Activated T-helper 1 cell treated with anti-CD3 and anti-CD28 coated beads, Interleukin-12 subunit alpha, Interleukin-12 subunit beta, Interleukin-2, Interleukin-4 antibody, amounts not matched to agents 30 ng/mL and 10 ng/mL and 1 ng/mL, durations not matched to agents 14 hours and 24 hours and 36 hours (primary cell): ENCODE measurements at regions not wholly inside any gene's neighbourhood (a gene's known extent, or its start where the extent isn't known, plus 50 kb on each side); places are given as distances from the start of the nearest gene placed in this dataset.

Source experiments
- DNase-seq: peaks from one replicate; pipeline ENCODE4 v3.0.0; 2021; ENCODE audit warnings: low spot score
- H3K27ac Mint-ChIP-seq: one replicate; pipeline ENCODE4 v1.8.0; 2021; ENCODE audit warnings: mild to moderate bottlenecking, mixed read lengths
- H3K27me3 Mint-ChIP-seq: one replicate; pipeline ENCODE4 v1.8.0; 2022; ENCODE audit warnings: mild to moderate bottlenecking, moderate library complexity, mixed read lengths; ENCODE audit not compliant: insufficient read depth
- H3K36me3 Mint-ChIP-seq: one replicate; pipeline ENCODE4 v1.8.0; 2021; ENCODE audit warnings: low read depth, mixed read lengths
- H3K4me1 Mint-ChIP-seq: one replicate; pipeline ENCODE4 v1.8.0; 2021; ENCODE audit warnings: low read depth, mixed read lengths
- H3K4me3 Mint-ChIP-seq: one replicate; pipeline ENCODE4 v1.8.0; 2021; ENCODE audit warnings: mild to moderate bottlenecking, moderate library complexity, mixed read lengths
- H3K9me3 Mint-ChIP-seq: one replicate; pipeline ENCODE4 v1.8.0; 2021; ENCODE audit warnings: mixed read lengths
- intact Hi-C: fragments of 100-400 bp; cut with micrococcal nuclease; formaldehyde crosslinking; loops from one replicate; pipeline ENCODE4 v1.15.1; 2024

DNA sequence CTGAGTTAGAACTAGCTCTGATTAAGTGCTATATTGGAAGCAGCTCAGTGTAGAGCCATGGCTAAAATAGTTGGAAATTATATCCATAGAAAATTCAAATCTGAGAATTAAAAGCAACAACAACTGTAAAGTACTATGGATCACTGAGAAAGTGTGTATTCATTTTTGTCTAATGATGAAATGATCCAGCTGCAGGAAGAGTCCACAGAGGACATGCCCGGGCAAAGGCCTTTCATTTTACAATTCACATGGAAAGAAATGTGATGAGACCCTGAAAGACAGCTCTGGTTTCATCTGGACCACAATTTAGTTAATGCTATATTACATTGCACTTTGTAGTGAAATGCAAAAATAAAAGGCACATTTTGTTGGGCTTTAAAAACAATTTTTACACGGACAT lies 196.8 kb upstream of the FAT1 start:
- H3K27ac Mint-ChIP-seq, result no peak overlapping the region
- intact Hi-C loops, result no loop called here
- H3K4me1 Mint-ChIP-seq, result no peaks in the 10 kb centered on the region
- H3K27me3 Mint-ChIP-seq, result no peaks in the 10 kb centered on the region
- no peak overlapping the region for H3K4me3 Mint-ChIP-seq
- no peak for DNase-seq
- no peaks in the 10 kb centered on the region for H3K36me3 Mint-ChIP-seq
- peaks cover 8% of the 10 kb centered on the region for H3K9me3 Mint-ChIP-seq

DNA sequence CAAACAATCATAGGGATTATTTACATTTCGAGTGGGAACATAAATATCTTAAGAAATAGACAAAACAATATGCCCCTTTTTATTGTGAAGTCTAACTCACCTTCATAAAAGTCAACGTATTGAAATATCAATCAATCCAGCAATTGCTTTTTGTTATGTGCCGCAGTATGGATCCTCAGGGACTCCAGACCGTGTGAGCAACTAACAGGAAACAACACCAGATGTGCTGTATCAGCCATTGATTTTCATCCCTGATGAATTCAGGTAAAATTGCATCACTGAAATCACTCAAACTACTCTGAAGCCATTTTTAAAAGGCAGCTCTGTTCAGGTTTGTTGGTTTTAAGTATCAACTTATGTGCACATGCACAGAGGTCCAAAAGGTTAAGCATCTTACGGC lies 197.3 kb upstream of the FAT1 start:
- Mint-ChIP-seq H3K4me3 (no peak overlapping the region), H3K9me3 (peaks cover 8% of the 10 kb centered on the region), H3K36me3 (no peaks in the 10 kb centered on the region), H3K4me1 (no peaks in the 10 kb centered on the region), H3K27ac (no peak overlapping the region), H3K27me3 (no peaks in the 10 kb centered on the region)
- no peak for DNase-seq
- intact Hi-C loops, result no loop called here

DNA sequence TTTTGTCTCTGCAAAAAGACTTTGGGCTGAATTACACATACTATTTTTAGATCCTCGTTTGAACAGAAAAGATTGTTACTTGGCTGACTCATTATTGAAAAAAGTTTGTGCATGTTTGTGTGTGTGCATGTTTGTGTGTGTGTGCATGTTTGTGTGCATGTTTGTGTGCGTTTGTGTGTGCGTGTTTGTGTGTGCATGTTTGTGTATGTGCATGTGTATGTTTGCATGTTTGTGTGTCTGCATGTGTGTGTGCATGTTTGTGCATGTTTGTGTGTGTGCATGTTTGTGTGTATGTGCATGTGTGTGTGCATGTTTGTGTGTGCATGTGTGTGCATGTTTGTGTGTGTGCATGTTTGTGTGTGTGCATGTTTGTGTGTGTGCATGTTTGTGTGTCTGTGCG lies 201.1 kb upstream of the FAT1 start:
- no peaks in the 10 kb centered on the region for H3K36me3 Mint-ChIP-seq
- H3K9me3 Mint-ChIP-seq, result peaks cover 11% of the 10 kb centered on the region
- H3K27me3 Mint-ChIP-seq, result no peaks in the 10 kb centered on the region
- no peak overlapping the region for H3K4me3 Mint-ChIP-seq
- H3K4me1 Mint-ChIP-seq, result no peaks in the 10 kb centered on the region
- intact Hi-C loops, result no loop called here
- H3K27ac Mint-ChIP-seq, result no peak overlapping the region
- DNase-seq, result no peak

DNA sequence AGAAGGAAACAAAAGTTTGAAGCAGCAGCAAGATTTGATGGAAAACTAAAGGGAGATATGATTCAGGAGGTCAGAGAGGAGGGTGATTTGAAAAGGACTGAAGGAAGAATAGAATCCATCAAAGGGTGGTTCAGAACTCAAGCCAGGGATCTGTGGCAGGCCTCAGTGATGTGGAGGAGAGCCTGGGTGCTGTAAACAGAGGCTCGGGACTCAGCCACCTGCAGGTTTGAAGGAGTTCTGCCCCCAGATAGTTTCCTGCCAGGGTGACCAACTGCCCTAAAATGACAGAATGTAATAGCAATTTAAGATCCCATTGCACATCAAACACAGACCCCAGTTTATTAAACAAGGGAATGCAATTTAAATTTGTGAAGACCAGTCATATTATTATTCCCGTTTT lies 204.0 kb upstream of the FAT1 start:
- no peak for DNase-seq
- Mint-ChIP-seq H3K9me3 (peaks cover 8% of the 10 kb centered on the region), H3K27ac (no peak overlapping the region), H3K4me3 (no peak overlapping the region), H3K4me1 (no peaks in the 10 kb centered on the region), H3K36me3 (no peaks in the 10 kb centered on the region), H3K27me3 (no peaks in the 10 kb centered on the region)
- intact Hi-C loops, result no loop called here

DNA sequence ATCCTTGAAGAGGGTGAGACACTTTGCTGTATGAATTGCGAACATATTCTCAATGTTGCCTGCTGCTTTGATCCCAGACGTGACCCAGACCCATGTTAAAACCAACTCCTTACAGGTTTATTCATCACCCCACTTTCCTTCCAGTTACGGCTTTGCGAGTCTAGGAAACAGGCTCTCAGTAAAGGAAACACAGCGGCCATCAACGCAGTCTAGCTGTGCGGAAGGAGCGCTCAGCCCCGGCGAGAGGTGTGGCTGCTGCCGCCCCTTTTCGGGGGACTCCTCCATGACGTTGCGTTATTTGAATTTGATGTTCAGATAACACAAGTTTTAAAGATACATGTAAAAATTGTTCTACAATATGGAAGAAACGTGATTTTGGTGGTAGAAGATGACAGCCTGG lies 206.4 kb upstream of the FAT1 start:
- H3K4me1 Mint-ChIP-seq, result no peaks in the 10 kb centered on the region
- H3K36me3 Mint-ChIP-seq, result no peaks in the 10 kb centered on the region
- no peak for DNase-seq
- no peak overlapping the region for H3K4me3 Mint-ChIP-seq
- intact Hi-C loops, result no loop called here
- no peak overlapping the region for H3K27ac Mint-ChIP-seq
- H3K27me3 Mint-ChIP-seq, result no peaks in the 10 kb centered on the region
- peaks cover 14% of the 10 kb centered on the region for H3K9me3 Mint-ChIP-seq

DNA sequence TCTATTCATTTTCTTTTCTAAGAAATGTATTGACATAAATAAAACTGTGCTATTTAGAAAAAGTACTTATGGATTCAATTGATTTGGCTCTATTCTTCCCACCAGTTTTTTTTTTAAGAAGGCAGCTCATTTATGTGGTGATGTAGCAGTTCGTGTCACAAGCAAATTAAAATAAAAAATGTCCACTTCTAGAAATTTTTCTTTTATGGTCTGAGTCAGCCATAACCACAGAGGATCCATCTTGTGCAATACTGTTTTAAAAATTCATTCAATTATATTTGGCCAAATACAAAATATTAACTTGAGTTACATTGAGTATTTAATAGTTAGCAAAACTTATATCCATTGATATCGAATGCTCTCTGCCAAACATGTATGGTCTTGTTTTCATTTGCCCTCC lies 207.9 kb upstream of the FAT1 start:
- no peak overlapping the region for H3K27ac Mint-ChIP-seq

DNA sequence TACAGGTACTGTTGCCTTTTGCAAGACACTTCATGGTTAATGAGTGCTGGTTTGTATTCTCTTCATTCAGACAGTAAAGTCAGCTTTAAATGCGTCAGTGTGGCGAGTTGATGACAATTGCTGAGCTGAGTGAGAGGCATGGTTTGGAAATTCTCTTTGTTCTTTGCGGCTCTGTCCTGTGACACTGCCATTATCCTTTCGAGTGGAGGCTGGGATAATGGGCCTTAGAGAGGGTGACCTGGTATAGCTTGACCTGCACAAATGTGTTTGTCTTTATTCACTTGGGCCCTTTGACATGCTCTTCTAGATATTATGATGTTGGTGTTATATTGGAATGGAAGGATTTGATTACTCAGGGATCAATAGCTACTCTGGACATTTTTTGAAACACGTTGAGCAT lies 208.5 kb upstream of the FAT1 start:
- H3K9me3 Mint-ChIP-seq, result peaks cover 14% of the 10 kb centered on the region
- no peak for DNase-seq
- H3K4me1 Mint-ChIP-seq, result no peaks in the 10 kb centered on the region
- no peak overlapping the region for H3K4me3 Mint-ChIP-seq
- H3K27me3 Mint-ChIP-seq, result no peaks in the 10 kb centered on the region
- intact Hi-C loops, result no loop called here
- H3K36me3 Mint-ChIP-seq, result no peaks in the 10 kb centered on the region
- H3K27ac Mint-ChIP-seq, result no peak overlapping the region

More for the DNA sequence above, 207.9 kb upstream of the FAT1 start:
- H3K36me3 Mint-ChIP-seq, result no peaks in the 10 kb centered on the region
- peaks cover 14% of the 10 kb centered on the region for H3K9me3 Mint-ChIP-seq
- H3K4me3 Mint-ChIP-seq, result no peak overlapping the region
- intact Hi-C loops, result no loop called here
- no peaks in the 10 kb centered on the region for H3K27me3 Mint-ChIP-seq
- H3K4me1 Mint-ChIP-seq, result no peaks in the 10 kb centered on the region
- DNase-seq, result no peak

DNA sequence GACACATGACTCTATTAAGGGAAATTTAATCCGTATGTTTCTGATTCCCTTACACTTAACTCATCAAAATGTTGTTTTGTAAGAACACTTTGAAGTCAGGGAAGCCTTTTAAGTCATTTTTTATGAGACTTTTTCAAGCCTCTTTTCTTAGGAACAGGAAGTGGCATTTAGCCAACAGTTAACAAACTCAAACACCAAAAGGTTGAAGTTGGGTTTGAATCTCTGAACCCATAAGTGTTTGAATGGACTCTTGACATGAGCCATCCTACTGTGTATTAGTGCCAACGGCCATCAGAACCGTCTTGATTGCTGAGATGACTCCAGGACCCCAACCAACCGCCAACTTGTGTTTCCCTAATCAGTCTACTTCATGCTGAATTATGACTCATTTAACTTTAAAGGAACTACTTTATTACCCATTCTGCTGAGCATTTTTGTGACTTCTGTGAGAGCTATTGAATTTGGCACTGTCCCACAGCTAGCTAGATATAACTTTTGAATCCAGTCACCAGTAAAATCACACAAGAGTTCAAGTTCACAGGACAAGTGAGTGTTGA lies 209.1 kb upstream of the FAT1 start:
- Mint-ChIP-seq H3K9me3 (peaks cover 10% of the 10 kb centered on the region), H3K27ac (no peak overlapping the region), H3K36me3 (no peaks in the 10 kb centered on the region), H3K4me1 (no peaks in the 10 kb centered on the region), H3K27me3 (no peaks in the 10 kb centered on the region), H3K4me3 (no peak overlapping the region)
- no peak for DNase-seq
- intact Hi-C loops, result no loop called here

DNA sequence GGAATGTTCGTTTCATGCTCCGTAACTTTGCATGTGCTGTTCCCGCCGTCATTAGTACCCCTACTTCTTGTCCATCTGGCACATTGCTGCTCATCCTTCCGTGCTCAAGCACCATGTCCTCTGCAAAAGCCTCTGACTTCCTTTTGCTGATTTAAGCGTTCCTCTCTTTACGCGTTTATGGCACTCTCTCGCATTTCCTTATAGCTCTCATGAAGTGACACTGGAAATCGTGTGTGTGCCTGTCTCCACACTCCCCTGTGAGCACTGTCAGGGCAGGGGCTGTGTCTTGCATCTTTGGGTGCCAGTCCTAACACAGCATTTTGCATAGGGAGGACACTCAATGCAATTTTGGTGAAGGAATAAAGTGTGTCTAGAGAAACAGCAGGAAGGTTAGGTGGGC lies 210.6 kb upstream of the FAT1 start:
- H3K4me3 Mint-ChIP-seq, result no peak overlapping the region
- H3K27me3 Mint-ChIP-seq, result no peaks in the 10 kb centered on the region
- H3K27ac Mint-ChIP-seq, result no peak overlapping the region
- no peaks in the 10 kb centered on the region for H3K4me1 Mint-ChIP-seq
- peaks cover 10% of the 10 kb centered on the region for H3K9me3 Mint-ChIP-seq
- H3K36me3 Mint-ChIP-seq, result no peaks in the 10 kb centered on the region
- no peak for DNase-seq
- intact Hi-C loops, result no loop called here

DNA sequence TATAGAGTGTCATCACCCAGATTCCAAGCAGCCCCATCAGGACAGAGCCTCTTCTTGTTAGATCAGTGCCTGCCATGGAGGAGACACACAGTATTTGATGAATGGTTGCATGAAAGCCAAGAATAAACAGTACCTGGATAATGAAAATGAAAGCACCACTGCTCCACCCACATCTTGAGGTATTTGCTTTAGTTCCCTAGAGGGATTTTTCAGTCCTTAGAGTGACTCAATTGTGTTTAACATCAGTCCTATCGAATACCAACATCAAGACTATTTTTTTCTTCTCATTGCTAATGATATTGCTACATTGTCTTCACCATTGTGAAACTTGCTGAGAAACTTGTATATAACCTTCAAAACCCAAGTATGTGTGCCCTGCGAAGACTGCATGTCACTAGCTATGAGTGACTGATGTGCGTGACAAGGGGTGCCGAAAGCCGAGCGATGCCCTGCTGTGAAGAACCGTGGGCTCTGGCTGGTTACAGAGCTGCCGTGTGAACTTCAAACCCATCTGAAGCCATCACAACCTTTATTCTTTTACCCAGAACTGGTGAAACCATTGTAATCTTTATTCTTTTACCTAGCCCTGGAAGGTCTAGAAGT lies 211.3 kb upstream of the FAT1 start:
- Mint-ChIP-seq H3K4me3 (no peak overlapping the region), H3K4me1 (no peaks in the 10 kb centered on the region), H3K36me3 (no peaks in the 10 kb centered on the region), H3K9me3 (peaks cover 9% of the 10 kb centered on the region), H3K27me3 (no peaks in the 10 kb centered on the region), H3K27ac (no peak overlapping the region)
- DNase-seq, result no peak
- intact Hi-C loops, result no loop called here

DNA sequence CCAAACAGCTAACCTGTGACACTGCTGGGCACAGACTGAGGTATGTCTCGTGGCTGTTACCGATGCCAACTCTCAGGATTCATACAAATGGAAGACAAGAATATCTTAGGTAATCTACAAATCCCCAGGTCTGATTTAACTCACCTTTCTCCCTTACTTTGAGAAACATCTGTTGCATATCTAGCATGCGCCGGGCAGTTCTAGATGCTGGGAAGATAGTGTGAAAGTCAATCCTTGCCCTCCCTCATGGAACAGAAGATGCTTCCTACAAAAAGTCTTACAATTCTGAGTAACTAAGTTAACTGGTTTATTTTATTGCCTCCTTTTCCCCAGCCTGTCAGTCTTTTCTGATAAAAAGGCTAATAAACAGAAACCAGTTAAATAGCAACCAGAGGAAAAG lies 212.2 kb upstream of the FAT1 start:
- no peak for DNase-seq
- H3K4me3 Mint-ChIP-seq, result no peak overlapping the region
- intact Hi-C loops, result no loop called here
- H3K27me3 Mint-ChIP-seq, result no peaks in the 10 kb centered on the region
- H3K4me1 Mint-ChIP-seq, result no peaks in the 10 kb centered on the region
- H3K36me3 Mint-ChIP-seq, result no peaks in the 10 kb centered on the region
- H3K9me3 Mint-ChIP-seq, result peaks cover 6% of the 10 kb centered on the region
- H3K27ac Mint-ChIP-seq, result no peak overlapping the region

DNA sequence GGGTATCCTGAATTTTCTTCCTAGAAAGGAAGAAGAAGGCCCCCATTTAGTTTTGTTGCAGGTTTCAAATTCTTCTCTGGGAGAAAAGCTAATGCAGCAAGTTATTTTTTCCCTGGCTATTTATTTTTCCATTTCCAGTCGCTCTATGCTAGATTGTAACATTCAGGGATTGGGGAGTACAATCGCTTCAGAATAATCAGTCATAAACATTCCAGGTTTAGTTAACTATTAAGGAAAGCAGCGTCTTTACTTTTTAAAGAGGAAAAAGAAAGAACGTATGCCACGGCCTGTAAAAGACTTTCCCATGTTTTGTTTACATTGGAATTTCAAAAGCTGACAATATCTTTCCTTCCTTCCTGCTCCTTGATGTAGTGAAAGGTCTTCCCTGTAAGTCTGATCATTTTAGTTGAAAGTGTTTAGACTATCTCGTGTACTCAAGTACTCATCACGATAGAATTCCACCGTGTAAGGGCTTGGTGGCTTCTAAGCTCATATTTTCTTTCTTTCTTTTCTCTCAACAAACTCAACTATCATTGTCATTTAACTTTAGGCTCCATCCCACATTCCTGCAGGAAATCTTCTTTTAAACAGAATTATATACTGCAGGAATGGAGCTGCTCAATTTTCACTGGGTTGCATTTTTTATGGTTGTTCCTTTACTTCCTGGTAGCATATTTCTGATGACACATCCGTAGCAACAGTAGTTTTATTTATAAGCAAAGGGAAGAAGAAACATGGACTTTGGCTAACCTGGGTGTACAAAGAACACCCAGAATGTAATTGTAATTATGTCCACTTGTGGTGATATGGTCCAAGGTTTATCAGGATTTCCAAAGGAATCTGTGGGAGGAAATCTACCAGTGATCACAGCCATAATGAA lies 213.1 kb upstream of the FAT1 start:
- Mint-ChIP-seq H3K27ac (no peak overlapping the region), H3K27me3 (no peaks in the 10 kb centered on the region), H3K9me3 (peaks cover 6% of the 10 kb centered on the region), H3K4me3 (no peak overlapping the region), H3K36me3 (no peaks in the 10 kb centered on the region), H3K4me1 (no peaks in the 10 kb centered on the region)
- DNase-seq, result no peak
- intact Hi-C loops, result no loop called here

DNA sequence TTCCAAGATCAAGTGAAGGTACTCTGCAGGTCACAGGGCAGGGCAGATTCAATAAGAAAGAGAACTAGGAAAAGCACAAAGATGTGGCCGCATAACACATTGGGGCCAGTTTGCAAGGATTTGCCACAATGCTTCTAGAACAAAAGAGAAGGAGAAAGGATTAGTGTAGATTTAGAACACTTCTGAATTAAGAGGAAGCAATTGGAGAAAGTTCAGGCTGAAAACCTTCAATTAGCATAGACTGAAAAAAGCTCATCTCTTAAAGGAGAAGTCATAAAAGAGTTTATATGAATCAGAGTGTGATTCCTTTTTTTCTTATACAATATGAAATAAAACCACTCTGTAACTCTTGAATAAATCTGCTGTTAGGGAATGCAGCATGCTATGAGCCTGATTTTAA lies 215.6 kb upstream of the FAT1 start:
- Mint-ChIP-seq H3K4me3 (no peak overlapping the region), H3K27me3 (no peaks in the 10 kb centered on the region), H3K9me3 (peaks cover 4% of the 10 kb centered on the region), H3K4me1 (no peaks in the 10 kb centered on the region), H3K27ac (no peak overlapping the region), H3K36me3 (no peaks in the 10 kb centered on the region)
- intact Hi-C loops, result no loop called here
- no peak for DNase-seq
